Putamen (tissue), 1 donor: ENCODE measurements at regions not wholly inside any gene's neighbourhood (a gene's known extent, or its start where the extent isn't known, plus 50 kb on each side); places are given as distances from the start of the nearest gene placed in this dataset.
"Not testable (repeated sequence)": the region's sequence is repeated elsewhere in the genome, so short reads cannot be mapped to it uniquely, and the experiment has no call there.

Experiments
- DNase-seq: peaks from one replicate; pipeline ENCODE4 v3.0.0-alpha.2; 2016; ENCODE audit warnings: low spot score

GRCh38 chr7:119945822-119946221 lies 327.2 kb upstream of the KCND2 start:
- no peak for DNase-seq

DNA sequence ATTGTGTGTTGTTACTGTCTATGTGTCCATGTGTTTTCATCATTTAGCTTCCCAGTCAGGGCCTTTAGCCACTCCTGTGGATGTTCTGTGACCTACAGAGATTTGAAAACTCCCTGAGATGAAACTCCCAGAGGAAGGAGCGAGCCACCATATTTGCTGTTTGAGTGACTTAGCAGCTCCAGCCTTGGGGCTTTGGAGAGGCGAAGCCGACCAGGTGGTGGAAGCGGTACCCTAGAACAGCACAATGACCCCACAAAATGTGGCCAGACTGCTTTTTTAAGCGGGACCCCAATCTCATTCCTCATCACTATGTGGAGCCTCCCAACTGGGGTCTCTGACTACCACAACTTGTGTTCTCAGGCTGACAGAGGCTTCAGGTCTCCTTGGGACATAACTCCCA lies 323.9 kb upstream of the KCND2 start:
- DNase-seq, result no peak

- not testable (repeated sequence) for DNase-seq
Observed at GRCh38 chr7:119950390-119951041, 322.5 kb upstream of the KCND2 start.

GRCh38 chr7:119951614-119952013 lies 321.4 kb upstream of the KCND2 start:
- DNase-seq, result not testable (repeated sequence)

DNA sequence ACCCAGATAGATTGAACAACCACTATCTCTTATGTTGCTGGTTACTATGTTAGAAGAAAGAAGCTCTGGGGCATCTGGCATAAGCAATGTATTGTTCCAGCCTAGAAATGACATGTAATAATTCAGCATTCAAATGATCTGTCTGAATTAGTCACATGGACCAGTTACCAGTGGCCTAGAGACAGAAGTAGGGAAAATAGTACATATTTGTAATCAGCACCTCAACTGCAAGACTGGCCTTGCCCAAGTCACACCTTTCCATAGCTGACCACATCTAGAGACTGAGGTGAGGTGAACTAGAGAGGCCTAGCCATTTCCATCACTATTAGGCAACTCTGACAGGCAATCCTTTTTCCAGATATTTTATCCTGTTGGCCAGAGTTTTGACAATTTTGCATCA lies 315.6 kb upstream of the KCND2 start:
- DNase-seq, result no peak

DNA sequence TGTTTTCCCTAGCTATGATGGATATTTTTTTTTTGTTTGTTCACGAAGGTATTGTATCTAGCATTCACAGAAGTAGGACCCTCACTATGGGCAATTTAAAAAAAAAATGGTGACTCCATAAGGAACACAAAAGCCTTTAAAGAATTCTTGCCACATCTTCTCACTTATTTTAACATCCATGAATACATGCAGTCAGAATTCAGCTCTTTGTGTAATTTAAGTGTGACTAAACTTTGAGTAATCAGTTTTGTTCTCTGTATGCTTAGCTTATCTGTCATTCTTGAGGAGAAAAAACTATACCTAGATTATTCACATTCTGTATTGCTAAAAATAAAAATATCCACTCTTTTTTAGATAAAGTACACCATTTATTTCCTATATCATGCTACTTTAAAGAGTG lies 313.2 kb upstream of the KCND2 start:
- DNase-seq, result no peak

- DNase-seq, result no peak
Observed at GRCh38 chr7:119963654-119964053, 309.3 kb upstream of the KCND2 start.

- DNase-seq, result no peak
Observed at GRCh38 chr7:119964065-119964464, 308.9 kb upstream of the KCND2 start.

DNA sequence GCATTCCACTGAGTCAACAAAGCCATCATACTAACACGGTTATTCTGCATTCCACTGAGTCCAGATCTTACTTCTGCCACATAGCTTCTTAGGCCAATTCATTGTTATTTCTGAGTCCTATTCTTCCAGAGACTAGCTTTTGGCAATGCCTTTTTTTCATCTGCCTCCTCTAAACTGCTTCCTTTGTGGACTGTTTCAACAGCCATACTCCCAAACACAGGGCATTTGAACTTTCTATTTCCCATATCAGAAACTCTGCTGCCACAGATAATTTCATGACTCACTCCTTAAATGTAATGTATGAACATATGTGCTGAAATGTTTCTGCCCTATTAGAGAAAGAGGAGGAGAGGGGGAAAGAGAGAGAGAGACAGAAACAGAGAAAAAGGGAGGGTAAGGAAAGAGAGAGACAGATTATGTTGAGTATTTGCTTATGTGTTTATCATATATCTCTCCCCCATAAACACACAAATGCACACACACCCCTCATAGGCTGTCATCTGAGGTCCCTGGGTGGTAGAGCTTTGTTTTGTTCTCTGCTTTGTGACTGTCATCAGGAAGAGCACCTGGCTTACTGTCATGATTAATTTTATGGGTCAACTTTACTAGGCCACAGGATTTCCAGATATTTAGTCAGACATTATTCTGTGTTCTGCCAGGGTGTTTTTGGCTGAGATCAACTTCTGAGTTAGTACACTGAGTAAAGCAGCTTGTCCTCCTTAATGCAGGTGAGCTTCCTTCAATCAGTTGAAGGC lies 308.0 kb upstream of the KCND2 start:
- DNase-seq, result no peak

DNA sequence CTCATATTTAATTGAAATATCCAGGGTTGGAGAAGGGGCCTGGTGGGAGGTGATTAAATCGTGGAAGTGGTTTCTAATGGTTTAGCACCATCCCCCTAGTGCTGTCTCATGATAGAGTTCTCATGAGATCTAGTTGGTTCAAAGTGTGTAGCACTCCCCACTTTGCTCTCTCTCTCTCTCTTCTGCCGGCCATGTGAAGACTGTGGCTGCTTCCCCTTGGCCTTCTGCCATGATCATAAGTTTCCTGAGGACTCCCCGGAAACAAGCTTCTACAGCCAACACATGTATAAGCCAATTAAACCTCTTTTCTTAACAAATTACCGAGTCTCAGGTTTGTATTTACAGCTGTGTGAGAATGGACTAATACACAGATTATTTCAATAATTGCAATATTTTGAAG lies 305.8 kb upstream of the KCND2 start:
- no peak for DNase-seq

DNA sequence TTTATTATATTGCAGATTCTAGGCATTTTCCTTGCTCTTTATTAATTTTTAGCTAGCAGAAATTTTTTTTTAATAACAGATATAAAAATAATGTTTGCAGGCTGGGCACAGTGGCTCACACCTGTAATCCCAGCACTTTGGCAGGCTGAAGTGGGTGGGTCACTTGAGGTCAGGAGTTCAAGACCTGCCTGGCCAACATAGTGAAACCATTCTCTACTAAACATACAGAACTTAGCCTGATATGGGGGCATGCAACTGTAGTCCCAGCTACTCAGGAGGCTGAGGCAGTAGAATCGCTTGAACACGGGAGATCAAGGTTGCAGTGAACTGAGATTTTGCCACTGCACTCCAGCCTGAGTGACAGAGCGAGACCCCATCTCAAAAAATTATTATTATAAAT lies 304.6 kb upstream of the KCND2 start:
- DNase-seq, result not testable (repeated sequence)

DNA sequence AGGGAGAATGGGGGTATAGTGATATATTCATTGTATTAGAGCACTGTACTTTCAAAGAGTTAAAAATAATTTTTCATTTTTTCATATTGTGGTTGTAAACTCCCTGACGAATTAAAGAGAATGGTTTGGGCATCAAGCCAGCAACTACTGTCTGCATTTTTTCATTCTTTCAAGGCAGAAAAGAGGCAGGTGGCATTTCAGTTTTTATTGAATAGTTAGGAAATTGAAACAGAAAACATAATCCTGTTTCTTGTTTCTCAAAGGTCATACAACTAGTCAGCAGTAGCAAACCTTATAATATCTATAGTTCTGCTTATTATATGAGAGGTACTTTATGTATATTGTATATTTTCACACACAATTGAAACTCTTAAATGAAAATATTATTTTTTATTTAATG lies 303.9 kb upstream of the KCND2 start:
- no peak for DNase-seq

GRCh38 chr7:119969763-119970162 lies 303.2 kb upstream of the KCND2 start:
- DNase-seq, result no peak

DNA sequence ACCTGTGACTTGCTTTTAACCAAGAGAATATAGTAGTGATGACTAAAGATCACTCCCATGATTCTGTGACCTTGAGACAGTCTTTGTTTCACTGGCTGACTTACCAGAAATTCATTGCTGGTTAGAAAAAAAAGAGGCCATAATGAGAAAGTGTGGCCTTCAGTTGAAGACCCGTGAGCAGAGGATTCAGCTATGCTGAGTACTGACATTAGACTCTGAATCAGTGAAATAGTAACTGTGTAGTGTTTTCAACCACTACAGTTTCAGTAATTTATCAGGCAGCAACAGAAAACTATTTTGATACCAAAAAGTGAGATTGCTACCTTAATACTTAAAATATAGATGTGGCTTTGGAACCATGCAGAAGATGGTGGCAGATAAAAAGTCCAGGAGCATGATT lies 298.0 kb upstream of the KCND2 start:
- DNase-seq, result no peak

GRCh38 chr7:119982884-119983283 lies 290.1 kb upstream of the KCND2 start:
- no peak for DNase-seq

DNA sequence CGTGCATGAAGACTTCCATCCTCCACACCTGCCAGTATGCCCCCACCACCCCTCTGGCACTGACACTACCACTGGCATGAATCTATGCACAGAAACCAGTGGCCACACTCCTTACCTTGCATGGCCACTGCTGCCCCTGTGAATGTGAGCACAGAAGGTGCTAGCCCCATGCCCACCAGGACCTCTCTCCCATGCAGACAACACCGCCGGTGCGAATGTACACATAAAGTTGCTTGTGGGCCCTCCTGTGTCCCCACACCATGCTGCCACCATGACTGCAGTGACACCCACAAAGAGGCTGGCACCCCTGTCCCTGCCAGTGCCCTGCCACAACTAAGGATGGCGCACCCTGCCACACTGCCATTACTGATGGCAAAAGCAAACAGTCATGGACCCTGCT lies 289.5 kb upstream of the KCND2 start:
- no peak for DNase-seq

DNA sequence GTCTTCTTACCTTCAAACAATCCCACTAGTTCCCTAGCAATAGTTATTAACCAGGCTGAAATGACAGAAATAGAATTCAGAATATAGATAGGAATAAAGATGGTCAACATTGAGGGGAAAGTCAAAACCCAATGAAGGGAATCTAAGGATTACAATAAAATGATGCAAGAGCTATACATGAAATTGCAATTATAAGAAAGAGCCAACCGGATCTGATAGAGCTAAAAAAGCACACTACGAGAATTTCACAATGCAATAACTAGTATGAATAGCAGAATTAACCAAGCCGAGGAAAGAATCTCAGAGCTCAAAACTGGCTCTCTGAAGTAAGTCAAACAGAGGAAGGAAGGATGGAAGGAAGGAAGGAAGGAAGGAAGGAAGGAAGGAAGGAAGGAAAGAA lies 288.7 kb upstream of the KCND2 start:
- DNase-seq, result no peak

GRCh38 chr7:119988401-119988800 lies 284.6 kb upstream of the KCND2 start:
- no peak for DNase-seq

- DNase-seq, result no peak
Observed at GRCh38 chr7:119994928-119995327, 278.0 kb upstream of the KCND2 start.

- DNase-seq, result no peak
Observed at GRCh38 chr7:119996634-119997033, 276.3 kb upstream of the KCND2 start.

DNA sequence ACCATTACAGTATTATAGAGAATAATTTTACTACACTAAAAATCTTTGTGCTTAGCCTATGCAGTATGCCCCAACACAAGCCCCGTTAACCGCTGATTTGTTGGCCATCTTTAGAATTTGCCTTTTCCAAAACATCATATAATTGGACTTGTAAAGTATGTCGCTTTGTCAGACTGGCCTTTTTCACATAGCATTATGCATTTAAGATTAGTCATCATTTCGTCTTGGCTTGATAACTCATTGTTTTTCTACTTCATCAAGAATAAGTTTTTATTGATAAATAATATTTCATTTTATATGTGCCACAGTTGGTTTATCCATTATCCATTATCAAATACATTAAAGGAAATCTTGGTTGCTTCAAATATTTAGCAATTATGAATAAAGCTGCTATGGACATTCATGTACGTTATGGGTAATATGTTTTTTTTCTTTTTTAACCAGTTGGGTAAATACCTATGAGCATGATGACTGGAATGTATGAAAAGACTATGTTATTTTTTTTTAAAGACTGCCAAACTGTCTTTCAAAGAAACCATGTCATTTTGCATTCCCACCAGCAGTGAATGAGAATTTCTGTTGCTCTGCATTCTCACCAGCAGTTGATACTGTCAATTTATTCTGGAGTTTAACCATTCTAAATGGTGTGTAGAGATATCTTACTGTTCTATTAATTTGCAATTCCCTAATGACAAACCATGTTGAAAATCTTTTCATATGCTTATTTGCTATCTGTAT lies 273.1 kb upstream of the KCND2 start:
- DNase-seq, result no peak

DNA sequence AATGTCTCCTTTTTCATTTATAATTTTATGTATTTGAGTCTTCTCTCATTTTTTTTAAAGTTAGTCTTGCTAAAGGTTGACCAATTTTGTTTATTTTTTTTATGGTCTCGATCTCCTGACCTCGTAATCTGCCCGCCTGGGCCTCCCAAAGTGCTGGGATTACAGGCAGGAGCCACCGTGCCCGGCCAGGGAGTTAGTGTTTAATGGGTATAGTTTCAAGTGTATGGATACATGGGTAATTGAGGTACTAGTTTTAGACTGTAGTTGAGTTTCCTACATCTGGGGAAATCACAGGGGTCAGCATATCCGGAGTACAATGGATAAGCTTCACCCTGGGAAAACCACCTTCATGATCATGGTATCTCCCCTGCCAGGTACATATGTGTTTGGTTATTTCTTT lies 267.3 kb upstream of the KCND2 start:
- DNase-seq, result no peak

- not testable (repeated sequence) for DNase-seq
Observed at GRCh38 chr7:120014301-120014700, 258.7 kb upstream of the KCND2 start.
